ENCODE measurements at regions not wholly inside any gene's neighbourhood (a gene's known extent, or its start where the extent isn't known, plus 50 kb on each side); places are given as distances from the start of the nearest gene placed in this dataset.

DNA sequence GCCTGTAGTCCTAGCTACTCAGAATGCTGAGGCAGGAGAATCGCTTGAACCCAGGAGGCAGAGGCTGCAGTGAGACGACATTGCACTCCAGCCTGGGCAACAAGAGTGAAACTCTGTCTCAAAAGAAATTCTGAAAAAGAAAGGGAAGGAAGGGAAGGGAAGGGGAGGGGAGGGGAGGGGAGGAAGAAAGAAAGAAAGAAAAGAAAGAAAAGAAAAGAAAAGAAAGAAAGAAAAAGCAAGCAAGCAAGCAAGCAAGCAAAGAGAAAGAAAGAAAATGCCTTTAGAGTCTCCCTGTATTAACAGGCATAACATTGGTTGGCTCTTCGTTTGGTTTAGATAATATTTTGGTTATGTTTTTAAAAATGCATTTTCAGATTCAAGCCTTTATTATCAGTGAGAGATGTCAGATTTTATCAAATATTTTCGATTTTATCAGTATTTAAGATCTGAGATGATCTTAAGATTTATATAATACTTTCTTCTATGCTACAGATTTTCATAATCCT lies 281.1 kb downstream of the NPIPA8 start:
- DNase-seq (ENCODE audit: low spot score), result no peak

DNA sequence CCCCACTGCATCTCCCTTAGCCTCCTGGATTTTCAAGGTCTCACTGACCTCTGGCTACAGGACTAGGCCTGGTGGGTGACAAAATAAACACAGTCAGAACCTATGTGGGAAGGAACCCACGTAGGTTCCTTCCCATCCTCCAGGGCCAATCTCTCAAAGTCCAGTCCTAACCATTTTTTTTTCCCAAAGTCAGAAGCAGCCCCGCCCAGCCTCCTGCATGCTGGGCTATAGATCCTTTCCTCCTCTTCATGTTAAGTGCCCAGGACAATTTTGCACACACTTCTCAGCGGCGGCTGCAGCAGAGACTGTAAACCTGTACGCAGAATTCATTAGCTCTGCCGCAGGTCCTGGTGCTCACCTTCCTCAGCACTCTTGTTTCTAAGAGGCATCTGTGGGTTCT lies 285.8 kb downstream of the NPIPA8 start:
- no peak for DNase-seq (ENCODE audit: low spot score)

DNA sequence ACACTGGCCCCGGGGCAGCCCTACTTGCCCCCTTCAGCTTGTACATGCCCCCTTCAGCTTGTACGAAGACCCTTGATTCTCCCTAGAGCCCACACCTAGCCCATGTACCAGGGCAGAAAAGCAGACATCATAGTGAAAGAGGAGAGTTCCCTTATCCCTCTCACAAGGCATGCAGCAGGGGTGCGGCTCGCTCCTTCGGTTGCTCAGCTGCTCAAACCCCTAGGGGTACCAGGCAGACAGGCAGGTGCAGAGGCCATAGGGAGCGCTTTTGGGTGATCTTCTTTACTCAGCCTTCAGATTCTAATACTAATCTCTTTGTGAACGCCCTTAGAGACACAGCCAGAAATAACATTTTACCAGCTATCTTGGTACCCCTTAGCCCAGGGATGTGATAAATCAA lies 286.3 kb downstream of the NPIPA8 start:
- DNase-seq (ENCODE audit: low spot score), result no peak

DNA sequence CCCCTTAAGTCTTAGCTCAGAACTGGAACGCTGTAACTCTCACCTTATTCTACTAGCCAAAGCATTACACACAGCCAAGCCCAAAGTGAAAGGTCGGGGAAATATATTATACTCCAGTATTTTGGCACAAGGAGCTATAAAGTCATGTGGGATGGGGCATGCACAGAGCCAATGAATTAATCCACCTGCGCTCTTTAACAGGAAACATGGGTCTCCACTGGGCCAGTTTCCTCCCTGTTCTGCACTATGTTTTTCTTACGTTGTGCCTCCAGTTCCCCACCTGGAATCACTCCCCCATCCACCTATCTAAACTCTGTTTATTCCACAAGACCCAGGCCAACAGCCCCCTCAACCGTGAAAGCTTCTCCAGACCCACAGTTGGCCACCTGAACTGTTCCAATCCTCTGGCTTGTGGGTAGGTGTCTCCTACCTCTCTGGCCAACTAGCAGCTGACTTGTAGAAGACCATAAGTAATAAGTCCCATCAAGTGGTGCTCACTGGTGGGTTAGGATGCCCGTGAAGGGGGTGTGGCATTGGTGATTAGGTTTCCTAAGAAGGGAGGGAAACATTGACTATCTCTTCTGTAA lies 286.9 kb downstream of the NPIPA8 start:
- no peak for DNase-seq (ENCODE audit: low spot score)

DNA sequence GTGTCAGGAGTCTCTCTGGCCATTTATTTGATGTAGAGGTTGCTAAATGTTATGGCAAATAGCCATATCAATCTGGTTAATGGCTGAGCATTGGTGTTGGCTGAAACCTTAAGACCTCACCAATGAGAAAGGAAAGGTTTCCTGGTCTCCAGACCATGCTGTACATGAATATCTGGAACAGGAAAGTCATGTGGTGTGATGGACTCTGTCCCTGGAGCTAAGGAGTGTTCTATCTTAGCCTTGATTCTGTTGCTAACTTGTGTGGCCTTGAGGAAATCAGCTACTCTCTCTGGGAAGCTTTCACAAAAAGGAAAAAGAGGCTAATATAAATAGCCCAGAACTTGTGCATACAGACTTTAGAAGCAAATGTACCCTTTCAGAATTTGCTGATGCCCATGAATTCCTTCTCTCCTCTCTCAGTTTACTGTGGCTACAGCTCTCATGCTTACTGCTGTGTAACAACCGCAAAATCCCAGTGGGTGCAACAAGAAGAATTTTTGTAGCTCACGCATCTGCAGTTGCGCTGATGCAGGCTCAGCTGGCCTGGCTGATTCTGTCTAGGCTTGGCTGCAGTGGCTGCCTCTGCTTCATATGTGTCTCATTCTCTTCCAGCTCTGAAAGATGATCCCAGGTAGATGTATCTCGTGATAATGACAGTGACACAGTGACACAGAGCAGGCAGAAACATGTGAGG lies 287.5 kb downstream of the NPIPA8 start:
- DNase-seq (ENCODE audit: low spot score), result no peak

DNA sequence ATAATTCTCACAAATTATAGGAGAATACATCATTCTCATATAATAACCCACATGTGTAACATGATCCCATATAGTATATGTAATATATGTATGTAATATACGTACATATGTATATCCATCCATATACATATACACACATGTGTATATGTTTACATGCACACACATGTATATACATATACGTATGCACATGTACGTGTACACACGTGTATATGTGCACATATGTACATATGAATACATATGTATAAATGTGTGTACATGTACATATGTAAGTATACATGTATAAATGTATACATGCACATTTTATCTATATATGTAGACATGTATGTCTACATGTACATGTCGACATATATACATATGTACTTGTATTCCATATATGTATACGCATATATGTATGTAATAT lies 288.8 kb downstream of the NPIPA8 start:
- no peak for DNase-seq (ENCODE audit: low spot score)

DNA sequence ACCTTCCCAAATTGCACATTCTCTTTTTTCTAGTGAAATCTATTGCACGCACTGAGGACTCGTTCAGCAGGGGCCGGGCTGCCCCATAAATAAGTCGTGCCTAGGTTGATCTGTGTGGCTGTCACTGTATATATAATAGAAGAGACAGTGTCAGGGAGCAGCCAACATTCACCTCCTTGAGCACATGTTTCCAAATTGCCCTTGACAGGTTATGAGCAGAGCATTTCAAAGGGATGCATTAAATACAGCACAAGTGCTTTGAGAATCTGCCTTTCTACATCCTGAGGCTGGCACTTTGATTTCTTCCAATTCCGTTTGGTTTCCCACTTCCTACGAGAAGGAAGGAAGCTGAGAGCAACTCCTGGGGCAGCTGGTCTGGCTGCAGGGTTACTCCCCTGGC lies 291.2 kb downstream of the NPIPA8 start:
- no peak for DNase-seq (ENCODE audit: low spot score)

DNA sequence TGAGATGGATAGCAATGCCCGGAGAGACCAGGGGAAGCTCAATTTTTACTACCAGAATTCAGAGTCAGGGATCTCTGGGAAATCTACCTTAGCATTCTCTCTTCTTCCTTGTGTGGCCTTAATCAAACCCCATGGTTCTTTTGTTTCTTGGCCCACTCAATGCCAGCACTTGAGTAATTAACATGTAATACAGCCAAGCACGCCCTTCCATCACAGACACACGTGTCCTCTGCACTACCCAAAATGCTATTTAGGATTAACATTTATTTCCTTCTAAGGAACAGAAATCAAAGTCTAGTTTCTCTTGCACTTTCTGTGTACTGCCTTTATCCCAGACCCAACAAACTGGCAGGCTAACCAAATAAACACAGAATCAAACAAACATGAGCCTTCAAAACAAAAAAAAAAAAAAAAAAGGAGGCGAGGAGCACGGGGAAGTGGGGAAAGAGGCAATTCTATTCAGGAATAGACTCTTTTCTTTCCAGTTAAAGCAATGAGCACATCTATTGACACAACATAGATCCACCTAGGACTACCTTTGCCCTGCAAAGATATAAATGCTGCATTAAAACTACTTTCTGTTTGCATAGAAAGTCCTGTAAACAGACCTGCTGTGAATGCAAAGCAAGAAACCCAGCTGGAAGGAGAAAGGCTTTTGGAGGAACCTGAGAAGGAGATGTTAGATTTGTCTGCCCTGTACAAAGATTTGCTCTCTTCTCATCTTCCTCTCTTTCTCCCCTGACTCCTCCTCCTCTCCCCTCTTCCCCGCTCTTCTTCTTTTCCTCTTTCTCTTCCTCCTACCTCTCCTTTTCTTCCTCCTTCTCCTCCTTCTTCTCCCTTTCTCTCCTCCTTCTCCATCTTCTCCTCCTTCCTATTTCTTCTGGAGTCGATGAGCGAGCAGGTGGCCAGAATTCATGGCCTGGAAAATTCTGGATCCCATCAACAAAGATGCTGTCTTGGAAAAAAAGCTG lies 294.4 kb downstream of the NPIPA8 start:
- DNase-seq (ENCODE audit: low spot score), result no peak

DNA sequence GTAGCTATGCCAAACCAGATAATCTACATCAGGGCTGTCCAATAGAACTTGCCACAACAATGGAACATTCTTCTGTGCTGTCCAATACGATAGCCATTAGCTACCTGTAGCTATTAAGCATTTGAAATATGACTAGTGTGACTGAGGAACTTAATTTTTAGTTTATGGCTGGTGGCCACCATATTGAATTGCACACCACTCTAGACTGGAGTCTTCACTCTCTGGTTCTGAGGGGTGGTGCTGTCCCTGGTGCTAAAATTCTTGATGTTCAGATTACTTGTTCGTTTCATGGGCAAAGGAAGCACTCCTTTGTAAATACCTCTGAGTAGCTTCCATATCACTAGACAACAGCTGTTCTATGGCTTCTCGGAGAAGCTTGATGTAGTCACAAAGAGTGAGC lies 296.6 kb downstream of the NPIPA8 start:
- DNase-seq (ENCODE audit: low spot score), result no peak

DNA sequence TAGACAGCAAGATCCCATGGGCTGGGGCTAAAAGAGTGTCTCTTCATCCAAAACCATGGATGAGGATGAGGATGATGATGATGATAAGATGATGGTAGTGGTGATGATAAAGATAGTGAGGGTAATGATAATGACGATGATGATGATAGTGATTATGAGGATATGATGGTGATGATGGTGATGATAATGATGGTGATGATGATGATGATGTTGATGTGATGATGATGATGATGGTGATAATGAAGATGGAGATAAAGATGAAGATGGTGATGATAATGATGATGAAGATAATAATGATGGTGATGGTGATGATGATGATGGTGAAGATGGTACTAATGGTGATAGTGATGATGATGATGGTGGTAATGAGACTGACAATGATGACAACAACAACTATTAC lies 299.5 kb downstream of the NPIPA8 start:
- no peak for DNase-seq (ENCODE audit: low spot score)

DNA sequence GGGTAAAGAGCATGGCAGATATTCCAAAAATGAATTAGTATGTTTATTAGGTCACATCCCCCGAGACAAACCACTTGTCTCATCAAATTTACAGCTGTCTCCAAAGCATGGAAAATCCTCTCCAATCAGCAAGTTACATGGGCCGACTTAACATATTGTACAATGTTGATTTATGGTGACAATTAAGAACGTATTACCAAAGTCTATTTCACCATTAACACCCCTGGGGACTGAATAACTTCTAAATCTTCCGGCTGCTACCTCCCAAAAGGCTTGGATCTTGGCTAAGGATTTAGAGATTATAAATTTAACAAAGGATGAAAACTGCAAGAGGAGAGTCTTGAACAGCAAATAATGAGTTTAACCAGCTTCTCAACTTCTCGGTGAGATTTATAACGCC lies 311.9 kb downstream of the NPIPA8 start:
- DNase-seq (ENCODE audit: low spot score), result no peak

DNA sequence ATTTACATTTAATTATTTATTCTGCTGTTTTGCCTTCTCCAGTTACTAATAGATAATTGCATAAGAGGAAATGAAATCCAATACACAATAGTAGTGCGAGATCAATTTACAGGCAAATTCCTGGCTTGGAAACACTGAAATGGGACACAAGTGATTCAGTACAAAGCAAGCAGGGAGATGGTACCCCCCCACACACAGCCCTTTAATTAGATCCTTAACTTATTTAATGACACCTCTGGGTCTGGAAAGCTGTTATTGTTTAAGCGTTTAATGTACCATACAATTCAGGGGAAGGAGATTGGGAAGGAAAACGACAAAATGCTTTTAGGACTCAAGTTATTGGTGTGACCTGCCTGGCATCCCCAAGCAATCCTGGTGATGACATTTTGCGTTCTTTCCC lies 318.2 kb downstream of the NPIPA8 start:
- DNase-seq (ENCODE audit: low spot score), result no peak

DNA sequence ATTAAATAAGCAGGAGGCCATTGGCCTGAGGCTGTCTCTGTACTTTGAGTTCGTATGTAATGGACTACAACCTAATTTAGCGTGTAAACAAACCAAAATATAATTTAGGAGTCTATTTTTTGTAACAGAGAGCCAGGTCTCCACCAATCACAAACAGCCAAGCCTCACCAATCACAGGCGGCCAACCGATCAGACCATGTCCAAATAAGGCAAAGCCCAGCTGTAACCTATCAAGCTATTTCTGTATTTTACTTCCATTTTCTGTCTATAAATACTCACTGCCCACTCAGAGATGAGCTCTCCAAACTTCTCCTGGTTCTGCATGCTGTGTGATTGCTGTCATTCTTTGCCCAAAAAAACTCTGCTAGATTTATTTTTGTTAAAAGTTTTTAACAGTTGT lies 322.7 kb downstream of the NPIPA8 start:
- DNase-seq (ENCODE audit: low spot score), result no peak

DNA sequence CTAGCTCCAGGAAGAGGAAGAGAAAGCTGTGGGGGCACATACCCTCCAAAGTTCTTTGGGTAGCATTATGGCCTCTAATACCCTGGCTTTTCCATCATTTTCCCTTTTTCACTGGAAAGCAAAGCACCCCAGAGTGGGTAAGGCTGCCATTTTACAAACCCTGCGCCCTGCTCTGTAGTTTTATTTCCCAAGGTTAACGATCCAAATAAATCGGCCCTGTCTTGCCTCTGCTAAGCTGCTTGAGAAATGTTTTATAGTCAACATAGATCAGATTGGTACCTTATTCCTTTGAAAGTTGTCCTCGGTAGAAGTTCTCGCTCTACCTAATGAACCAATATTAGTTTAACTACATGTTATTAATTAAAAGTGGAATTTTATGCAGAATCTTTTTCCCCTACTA lies 328.2 kb downstream of the NPIPA8 start:
- DNase-seq (ENCODE audit: low spot score), result no peak

DNA sequence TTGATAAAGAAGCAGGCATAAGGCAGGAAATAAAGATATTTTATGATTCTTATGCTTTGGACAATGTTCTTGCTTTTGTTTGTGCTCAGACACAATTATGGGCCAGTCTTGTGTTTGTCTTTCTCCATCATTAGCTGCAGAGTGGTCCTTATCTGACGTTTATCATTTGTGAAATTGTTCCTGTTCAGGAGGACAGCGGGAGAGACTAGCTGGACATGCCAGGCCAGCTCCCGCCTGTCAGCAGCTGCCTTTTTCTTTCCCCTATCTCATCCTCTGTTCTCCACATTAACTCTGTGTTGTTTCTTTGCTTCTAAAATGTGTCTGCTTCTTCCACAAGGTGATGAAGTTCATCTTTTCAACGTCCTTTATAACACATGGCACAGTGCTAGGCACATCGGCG lies 333.5 kb downstream of the NPIPA8 start:
- DNase-seq (ENCODE audit: low spot score), result no peak

DNA sequence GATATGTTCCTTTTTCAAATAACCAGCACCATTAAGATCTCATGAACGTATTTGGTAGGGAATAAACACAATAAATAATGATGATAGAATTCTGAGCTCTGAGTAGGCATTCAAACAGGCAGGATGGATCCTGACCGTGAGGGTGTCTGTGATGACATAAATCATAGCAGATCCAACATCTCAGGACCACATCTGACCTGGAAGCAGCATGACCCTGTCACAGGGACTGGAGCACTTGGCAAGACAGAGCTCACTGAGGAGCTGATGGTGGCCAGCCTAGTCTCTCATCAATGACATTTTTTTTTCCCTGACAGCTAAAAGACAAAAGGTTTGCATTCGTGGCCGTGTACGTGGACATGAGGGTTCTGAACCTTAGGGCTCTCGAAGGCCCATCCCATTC lies 337.5 kb downstream of the NPIPA8 start:
- DNase-seq (ENCODE audit: low spot score), result no peak

DNA sequence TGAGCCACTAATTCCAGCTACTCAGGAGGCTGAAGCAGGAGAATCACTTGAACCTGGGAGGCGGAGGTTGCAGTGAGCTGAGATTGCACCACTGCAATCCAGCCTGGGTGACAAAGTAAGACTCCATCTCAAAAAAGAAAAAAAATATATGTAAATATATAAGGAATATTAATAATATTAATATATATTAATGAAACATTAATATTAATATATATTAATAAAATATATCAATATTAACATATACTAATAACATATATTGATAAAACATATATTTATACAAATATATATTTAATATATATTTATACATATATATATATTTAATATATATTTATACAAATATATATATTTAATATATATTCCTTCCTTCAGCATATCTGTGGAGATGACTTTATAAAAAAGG lies 338.0 kb downstream of the NPIPA8 start:
- no peak for DNase-seq (ENCODE audit: low spot score)

DNA sequence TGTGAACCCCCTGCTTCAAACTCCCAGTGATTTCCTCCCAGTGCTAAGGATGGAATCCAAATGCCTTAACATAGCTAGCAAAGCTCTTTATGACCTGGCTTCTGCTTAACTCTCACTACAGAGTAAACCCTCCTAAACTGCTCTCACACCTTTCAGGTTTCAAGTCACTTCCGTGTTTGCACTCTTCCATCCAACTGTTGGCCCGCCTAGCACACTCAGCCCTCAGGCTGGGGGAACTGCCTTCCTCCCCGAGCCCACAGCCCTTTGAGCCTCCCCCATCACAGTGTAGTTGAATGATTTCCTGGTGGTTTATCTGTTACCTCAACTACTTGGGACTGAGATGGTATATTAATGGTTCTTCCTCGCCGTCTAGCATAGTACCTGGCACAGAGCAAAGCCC lies 342.5 kb downstream of the NPIPA8 start:
- no peak for DNase-seq (ENCODE audit: low spot score)

DNA sequence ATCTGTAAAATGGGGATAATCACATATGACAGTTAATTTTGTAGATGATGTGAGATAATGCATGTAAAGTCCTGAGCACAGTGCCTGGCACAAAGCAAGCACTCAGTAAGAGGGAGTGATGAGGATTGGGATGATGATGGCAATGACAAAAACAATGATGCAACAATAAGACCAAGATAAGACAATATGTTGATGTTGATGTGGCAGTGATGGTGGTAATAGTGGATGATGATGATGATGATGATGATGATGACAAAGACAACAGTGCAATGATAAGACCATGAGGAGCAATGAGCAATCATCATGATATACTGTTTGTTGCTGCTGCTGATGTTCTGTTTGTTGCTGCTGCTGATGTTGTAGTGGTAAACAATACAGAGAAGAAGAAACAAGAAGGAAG lies 344.1 kb downstream of the NPIPA8 start:
- no peak for DNase-seq (ENCODE audit: low spot score)

DNA sequence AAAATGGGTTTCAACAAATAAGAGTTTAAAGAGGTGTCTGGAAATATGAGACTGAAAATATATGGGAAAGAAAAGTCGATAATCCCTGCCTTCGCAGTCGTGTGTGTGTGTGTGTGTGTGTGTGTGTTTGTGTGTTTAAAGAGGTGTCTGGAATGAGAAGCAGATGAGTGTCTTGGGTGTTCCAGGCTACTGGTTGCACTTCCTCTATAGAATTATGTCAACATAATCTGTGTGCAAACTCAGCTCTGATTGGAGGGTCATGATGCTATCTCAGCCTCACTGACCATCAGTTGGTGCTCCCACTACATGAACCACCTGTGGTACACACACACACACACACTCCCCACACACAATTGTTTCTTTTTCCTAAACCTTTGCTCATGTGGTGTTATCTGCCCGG lies 347.3 kb downstream of the NPIPA8 start:
- DNase-seq (ENCODE audit: low spot score), result no peak

DNA sequence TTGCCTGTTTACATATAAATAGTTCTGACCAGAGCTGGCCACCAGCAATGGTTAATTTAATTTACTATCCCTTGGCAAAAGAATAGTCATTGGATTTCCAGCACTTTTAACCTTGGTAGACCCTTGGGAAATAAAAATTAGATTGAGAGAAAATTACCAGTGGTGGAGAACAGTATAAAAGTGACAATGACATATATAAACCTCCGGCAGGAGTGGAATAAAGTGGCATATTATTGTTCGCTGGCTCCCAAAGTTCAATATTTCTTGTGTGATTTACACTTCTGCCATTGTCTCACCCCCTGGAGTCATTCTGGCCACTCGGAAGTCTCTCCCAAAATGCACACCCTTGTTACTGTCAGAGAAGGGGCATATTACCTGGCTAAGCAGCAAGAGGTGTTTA lies 347.7 kb downstream of the NPIPA8 start:
- no peak for DNase-seq (ENCODE audit: low spot score)

DNA sequence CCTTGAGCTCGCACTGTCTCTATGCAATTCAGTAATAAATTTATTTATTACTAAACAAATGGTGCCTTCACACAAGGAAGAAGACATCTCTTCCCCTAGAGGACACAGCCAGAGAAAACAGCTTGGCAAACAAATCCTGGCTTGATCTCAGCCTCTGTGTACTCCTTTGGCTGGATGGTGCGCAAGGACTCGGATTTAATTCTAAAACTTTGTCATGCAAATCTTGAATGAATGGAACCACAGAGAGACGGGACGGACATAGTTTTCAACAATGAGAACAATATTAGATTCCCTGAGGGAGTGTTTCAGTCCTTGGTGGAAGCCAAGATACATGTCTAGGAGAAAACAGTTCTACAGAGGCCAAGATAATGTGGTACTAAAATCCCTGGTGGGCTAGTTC lies 349.5 kb downstream of the NPIPA8 start:
- no peak for DNase-seq (ENCODE audit: low spot score)

DNA sequence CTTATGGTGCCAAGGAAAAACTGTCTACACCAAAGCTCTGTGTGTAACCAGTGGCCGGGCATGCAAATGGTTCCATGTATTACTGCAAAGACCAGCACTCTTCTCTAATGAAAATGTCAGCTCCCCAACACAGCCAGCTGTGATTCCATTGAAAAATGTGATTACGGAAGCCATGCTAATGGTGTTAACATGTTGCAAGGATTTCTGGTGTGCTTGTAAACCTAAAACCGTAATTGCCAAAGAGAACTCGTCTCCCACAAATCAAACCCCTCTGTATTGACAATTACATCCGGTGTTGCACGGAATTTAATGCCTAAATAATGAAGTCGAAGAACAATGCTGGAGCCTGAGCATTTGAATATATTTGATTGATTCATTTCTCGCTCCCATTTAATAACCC lies 351.7 kb downstream of the NPIPA8 start:
- no peak for DNase-seq (ENCODE audit: low spot score)

Measured in AG08395 (cell line).